ENCODE measurements at regions not wholly inside any gene's neighbourhood (a gene's known extent, or its start where the extent isn't known, plus 50 kb on each side); places are given as distances from the start of the nearest gene placed in this dataset.

DNA sequence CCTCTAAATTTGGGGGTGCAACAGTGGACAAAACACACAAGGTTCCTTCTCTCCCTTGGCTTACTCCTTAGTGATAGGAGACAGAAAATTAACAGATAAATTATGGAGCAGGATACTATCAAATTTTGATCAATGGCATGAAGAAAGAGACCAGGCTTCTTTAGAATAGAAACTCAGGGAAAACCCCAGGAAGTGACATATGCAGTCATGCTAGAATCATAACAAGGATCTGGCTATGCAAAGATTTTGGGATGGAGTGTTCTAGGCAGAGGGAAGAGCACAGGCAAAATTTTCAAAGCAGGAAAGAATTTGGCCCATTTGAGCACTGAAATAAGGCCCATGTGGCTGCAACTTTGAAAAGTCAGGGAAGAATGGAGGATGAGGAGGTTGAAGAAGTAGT lies 182.3 kb upstream of the PLEKHG7 start:
- no peak for TF ChIP-seq ZFX (IDR thresholded peaks at IDR 0.05)
- TF ChIP-seq CTCF (conservative IDR thresholded peaks at IDR 0.05), result no peak
- no peak overlapping the region for H3K27ac ChIP-seq

- H3K27ac ChIP-seq, result no peak overlapping the region
- TF ChIP-seq CTCF (conservative IDR thresholded peaks at IDR 0.05) (no peak), ZFX (IDR thresholded peaks at IDR 0.05) (no peak)
These were observed 183.5 kb upstream of the PLEKHG7 start for GRCh38 chr12:92519284-92519683.

GRCh38 chr12:92518071-92518470 lies 184.7 kb upstream of the PLEKHG7 start:
- TF ChIP-seq ZFX (IDR thresholded peaks at IDR 0.05) (no peak), CTCF (conservative IDR thresholded peaks at IDR 0.05) (no peak)
- H3K27ac ChIP-seq, result no peak overlapping the region

DNA sequence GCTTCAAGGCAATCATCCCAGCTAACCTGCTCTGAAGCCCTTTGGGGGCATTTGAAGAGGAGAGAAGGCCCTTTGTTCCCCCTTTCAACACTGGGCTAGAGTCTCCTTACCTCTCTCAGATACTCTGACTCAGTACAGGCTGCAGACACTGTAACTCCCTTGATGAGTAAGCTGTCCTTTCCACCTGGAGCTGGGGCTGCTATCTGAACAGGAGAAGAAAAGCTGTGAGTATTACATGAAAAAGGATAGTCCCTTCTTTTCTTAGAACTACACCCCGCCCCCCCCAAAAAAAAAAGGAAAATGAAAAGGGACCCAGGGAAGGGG lies 186.6 kb upstream of the PLEKHG7 start:
- TF ChIP-seq CTCF (conservative IDR thresholded peaks at IDR 0.05) (no peak), ZFX (IDR thresholded peaks at IDR 0.05) (no peak)
- H3K27ac ChIP-seq, result no peak overlapping the region

- TF ChIP-seq ZFX (IDR thresholded peaks at IDR 0.05), result no peak
- no peak for TF ChIP-seq CTCF (conservative IDR thresholded peaks at IDR 0.05)
- no peak overlapping the region for H3K27ac ChIP-seq
These were observed 189.5 kb upstream of the PLEKHG7 start for GRCh38 chr12:92513231-92513730.

GRCh38 chr12:92511786-92512185 lies 191.0 kb upstream of the PLEKHG7 start:
- no peak overlapping the region for H3K27ac ChIP-seq
- TF ChIP-seq ZFX (IDR thresholded peaks at IDR 0.05) (no peak), CTCF (conservative IDR thresholded peaks at IDR 0.05) (no peak)

DNA sequence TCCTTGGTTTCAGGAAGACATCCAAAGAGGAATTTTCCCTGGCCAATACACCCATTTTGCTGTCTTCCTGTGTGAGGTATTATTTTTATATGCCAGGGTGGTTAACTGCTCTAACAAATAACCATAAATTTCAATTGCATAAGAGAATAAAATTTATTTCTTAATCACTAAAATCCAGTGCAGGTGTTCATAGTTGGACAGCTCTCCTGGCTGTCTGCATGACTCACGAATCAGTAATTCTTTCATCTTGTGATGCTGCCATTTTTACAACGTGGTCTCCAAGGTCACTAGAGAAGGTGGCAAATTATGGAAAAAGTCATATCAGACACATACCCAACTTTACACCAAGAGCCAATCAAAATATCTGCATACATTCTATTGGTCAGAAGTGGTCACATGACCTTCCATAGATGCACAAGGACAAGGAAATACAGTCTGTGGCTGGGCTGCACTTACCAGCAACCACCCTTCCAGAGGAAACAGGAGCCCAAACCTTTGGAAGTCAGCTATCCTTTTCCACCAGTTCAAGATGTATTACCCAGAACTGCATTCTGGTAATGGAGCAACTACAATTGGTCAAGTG lies 193.5 kb upstream of the PLEKHG7 start:
- TF ChIP-seq ZFX (IDR thresholded peaks at IDR 0.05), result no peak
- TF ChIP-seq CTCF (conservative IDR thresholded peaks at IDR 0.05), result no peak
- H3K27ac ChIP-seq, result no peak overlapping the region
